Sigmoid colon (tissue), 6 donors: ENCODE measurements at regions not wholly inside any gene's neighbourhood (a gene's known extent, or its start where the extent isn't known, plus 50 kb on each side); places are given as distances from the start of the nearest gene placed in this dataset.
"Not testable (repeated sequence)": the region's sequence is repeated elsewhere in the genome, so short reads cannot be mapped to it uniquely, and the experiment has no call there.

Experiments
- DNase-seq: peaks from one replicate; pipeline ENCODE4 v3.0.0-alpha.2; 2019
- H3K27ac ChIP-seq, 4 donors: fragments of 200-600 bp; sonication (generic); one replicate each; pipeline ENCODE4 v1.5.1; 2016 to 2019; ENCODE audit warnings: mild to moderate bottlenecking in 1 of 4
- H3K27me3 ChIP-seq, 3 donors: fragments of 200-600 bp; sonication (generic); one replicate each; pipeline ENCODE4 v1.5.1; 2019; ENCODE audit warnings: mild to moderate bottlenecking in 1 of 3
- H3K36me3 ChIP-seq, 4 donors: fragments of 200-600 bp; sonication (generic); one replicate each; pipeline ENCODE4 v1.5.1; 2016 to 2019
- H3K4me1 ChIP-seq, 4 donors: fragments of 200-600 bp; sonication (generic); one replicate each; pipeline ENCODE4 v1.5.1; 2017 to 2019
- H3K4me3 ChIP-seq, 4 donors: fragments of 200-600 bp; sonication (generic); one replicate each; pipeline ENCODE4 v1.5.1; 2017 to 2019; ENCODE audit warnings: mild to moderate bottlenecking in 2 of 4, moderate library complexity in 1 of 4
- H3K9me3 ChIP-seq, 4 donors: fragments of 200-600 bp in 3 of 4; sonication (generic) in 3 of 4; one replicate each; pipeline versions ENCODE4 v1.5.1 to v1.6.1; 2013 to 2019
- CTCF ChIP-seq, 4 experiments: fragments of 450-650 bp in 3 of 4; fragments of 200-600 bp in 1 of 4; IDR thresholded peaks; one replicate each; pipeline ENCODE4 v1.5.1; 2016 to 2019; ENCODE audit warnings: antibody characterized with exemption in 4 of 4, mild to moderate bottlenecking in 3 of 4, moderate library complexity in 2 of 4
- EP300 ChIP-seq, 4 donors: sonication (generic); formaldehyde crosslinking; IDR thresholded peaks; one replicate each; pipeline ENCODE4 v1.6.1; 2017; ENCODE audit warnings: antibody characterized with exemption in 4 of 4
- POLR2A ChIP-seq, 2 donors: fragments of 450-650 bp; IDR thresholded peaks; one replicate each; pipeline ENCODE4 v1.6.1; 2016; ENCODE audit warnings: antibody characterized with exemption in 2 of 2, mild to moderate bottlenecking in 2 of 2, moderate library complexity in 2 of 2
- POLR2AphosphoS5 ChIP-seq, 4 donors: sonication (generic); formaldehyde crosslinking; IDR thresholded peaks; one replicate each; pipeline ENCODE4 v1.6.1; 2017; ENCODE audit warnings: antibody characterized with exemption in 4 of 4
- WGBS, 2 donors: extraction: QIAGEN DNeasy Blood & Tissue Kit; methylation state at CpG; one replicate each; pipeline ENCODE4 v1.1.7; 2013; 5-methylcytosine and 5-hydroxymethylcytosine counted together
- intact Hi-C: fragments of 100-400 bp; cut with DNase I; formaldehyde crosslinking; loops from one replicate; pipeline ENCODE4 v1.15.1; 2023
- donor health status: healthy with polysubstance abuse.
- donor health status: healthy.

GRCh38 chr12:4833053-4833452, 76.7 kb upstream of the KCNA1 start:
- WGBS, 2 donors, result 79 to 90% methylated on average over 3 of the region's 3 CpGs

GRCh38 chr12:4833524-4833923, 76.2 kb upstream of the KCNA1 start:
- no peak overlapping the region for H3K4me3 ChIP-seq
- WGBS, 2 donors, result 63 to 77% methylated on average over 3 of the region's 3 CpGs
- TF ChIP-seq POLR2AphosphoS5 (IDR thresholded peaks at IDR 0.05), result no peak
- no peak for TF ChIP-seq EP300 (IDR thresholded peaks at IDR 0.05)
- TF ChIP-seq POLR2A (IDR thresholded peaks at IDR 0.05), result no peak
- no peak for TF ChIP-seq CTCF (IDR thresholded peaks at IDR 0.05)
- peaks cover 0 to 6% (median 0%) of the 10 kb centered on the region in 3 donors for H3K27me3 ChIP-seq
- DNase-seq, result no peak
- H3K36me3 ChIP-seq, result no peaks in the 10 kb centered on the region
- intact Hi-C loops, result no loop called here
- no peaks in the 10 kb centered on the region for H3K4me1 ChIP-seq
- no peak overlapping the region for H3K27ac ChIP-seq
- H3K9me3 ChIP-seq, result peaks cover 0 to 5% (median 3%) of the 10 kb centered on the region in 4 donors

More at GRCh38 chr12:4833053-4833452, 76.7 kb upstream of the KCNA1 start:
- H3K4me3 ChIP-seq, result no peak overlapping the region
- peaks cover 0 to 6% (median 0%) of the 10 kb centered on the region in 3 donors for H3K27me3 ChIP-seq
- no peak for DNase-seq
- no peak overlapping the region for H3K27ac ChIP-seq
- H3K36me3 ChIP-seq, result no peaks in the 10 kb centered on the region
- peaks cover 0 to 5% (median 3%) of the 10 kb centered on the region in 4 donors for H3K9me3 ChIP-seq
- TF ChIP-seq EP300 (IDR thresholded peaks at IDR 0.05) (no peak), POLR2A (IDR thresholded peaks at IDR 0.05) (no peak), POLR2AphosphoS5 (IDR thresholded peaks at IDR 0.05) (no peak), CTCF (IDR thresholded peaks at IDR 0.05) (no peak)
- no peaks in the 10 kb centered on the region for H3K4me1 ChIP-seq
- intact Hi-C loops, result no loop called here

- H3K27me3 ChIP-seq, intact Hi-C loops, H3K9me3 ChIP-seq, H3K27ac ChIP-seq, DNase-seq, H3K36me3 ChIP-seq, H3K4me3 ChIP-seq, H3K4me1 ChIP-seq: not testable (repeated sequence)
- 87 to 89% methylated on average over 3 of the region's 3 CpGs for WGBS, 2 donors
These were observed 67.3 kb upstream of the KCNA1 start for GRCh38 chr12:4842401-4842800.

- no peak overlapping the region for H3K27ac ChIP-seq
These were observed 65.8 kb upstream of the KCNA1 start for GRCh38 chr12:4843907-4844306.

GRCh38 chr12:4847713-4848112, 62.0 kb upstream of the KCNA1 start:
- DNase-seq, result no peak
- Histone ChIP-seq H3K9me3 (no peaks in the 10 kb centered on the region), H3K4me1 (no peaks in the 10 kb centered on the region), H3K36me3 (no peaks in the 10 kb centered on the region), H3K27ac (no peak overlapping the region), H3K27me3 (no peaks in the 10 kb centered on the region), H3K4me3 (no peak overlapping the region)
- TF ChIP-seq POLR2AphosphoS5 (IDR thresholded peaks at IDR 0.05) (no peak), POLR2A (IDR thresholded peaks at IDR 0.05) (no peak), CTCF (IDR thresholded peaks at IDR 0.05) (no peak), EP300 (IDR thresholded peaks at IDR 0.05) (no peak)
- intact Hi-C loops, result no loop called here

More at GRCh38 chr12:4843907-4844306, 65.8 kb upstream of the KCNA1 start:
- intact Hi-C loops, result no loop called here
- Histone ChIP-seq H3K9me3 (no peaks in the 10 kb centered on the region), H3K4me3 (no peak overlapping the region), H3K4me1 (no peaks in the 10 kb centered on the region), H3K36me3 (no peaks in the 10 kb centered on the region), H3K27me3 (no peaks in the 10 kb centered on the region)
- TF ChIP-seq CTCF (IDR thresholded peaks at IDR 0.05) (no peak), POLR2A (IDR thresholded peaks at IDR 0.05) (no peak), POLR2AphosphoS5 (IDR thresholded peaks at IDR 0.05) (no peak), EP300 (IDR thresholded peaks at IDR 0.05) (no peak)
- no peak for DNase-seq
- 79 to 90% methylated on average over 4 of the region's 4 CpGs for WGBS, 2 donors
